H9 (cell line): ENCODE measurements at regions not wholly inside any gene's neighbourhood (a gene's known extent, or its start where the extent isn't known, plus 50 kb on each side); places are given as distances from the start of the nearest gene placed in this dataset.
A peak's percentile ranks its signal among the peaks of the same experiment; 100 is the strongest.

Source experiments
- DNase-seq: peaks from one replicate; pipeline ENCODE4 v3.0.0-alpha.2; 2017
- H2AFZ ChIP-seq: one replicate; pipeline ENCODE4 v1.6.1; 2013; ENCODE audit warnings: mild to moderate bottlenecking, low read length, control low read depth, moderate library complexity
- H2AK5ac ChIP-seq: 2 replicates; pipeline ENCODE4 v1.6.1; 2013; ENCODE audit warnings: low read length, control low read depth, mixed read lengths; ENCODE audit not compliant: insufficient read length
- H2BK120ac ChIP-seq: one replicate; pipeline ENCODE4 v1.6.1; 2013; ENCODE audit warnings: low read depth, mild to moderate bottlenecking, low read length, control low read depth, inconsistent platforms; ENCODE audit not compliant: poor library complexity, severe bottlenecking
- H2BK12ac ChIP-seq: 2 replicates; pipeline ENCODE4 v1.6.1; 2013; ENCODE audit warnings: low read length, control low read depth, mixed read lengths, low read depth; ENCODE audit not compliant: insufficient read length
- H2BK15ac ChIP-seq: 2 replicates; pipeline ENCODE4 v1.6.1; 2013; ENCODE audit warnings: low read depth, low read length, control low read depth
- H2BK20ac ChIP-seq: one replicate; pipeline ENCODE4 v1.6.1; 2013; ENCODE audit warnings: low read depth, mild to moderate bottlenecking, low read length, control low read depth, inconsistent platforms; ENCODE audit not compliant: poor library complexity, severe bottlenecking
- H2BK5ac ChIP-seq: 2 replicates; pipeline ENCODE4 v1.6.1; 2013; ENCODE audit warnings: low read length, control low read depth, mixed read lengths; ENCODE audit not compliant: insufficient read length
- H3K14ac ChIP-seq: 2 replicates; pipeline ENCODE4 v1.6.1; 2013; ENCODE audit warnings: low read length, control low read depth; ENCODE audit not compliant: insufficient read depth
- H3K18ac ChIP-seq: 2 replicates; pipeline ENCODE4 v1.6.1; 2013; ENCODE audit warnings: low read depth, mild to moderate bottlenecking, mixed read lengths, low read length, control low read depth; ENCODE audit not compliant: insufficient read length
- H3K23ac ChIP-seq: 2 replicates; pipeline ENCODE4 v1.6.1; 2013; ENCODE audit warnings: low read length, control low read depth, mixed read lengths, low read depth; ENCODE audit not compliant: insufficient read length
- H3K23me2 ChIP-seq: 2 replicates; pipeline ENCODE4 v1.6.1; 2013; ENCODE audit warnings: low read depth, mild to moderate bottlenecking, mixed read lengths, low read length, control low read depth; ENCODE audit not compliant: insufficient read length, poor library complexity, severe bottlenecking
- H3K27ac ChIP-seq: 2 replicates; pipeline ENCODE4 v1.5.1; 2013; ENCODE audit warnings: low read length, control low read depth, mixed read lengths, low read depth; ENCODE audit not compliant: insufficient read length
- H3K27me3 ChIP-seq: 2 replicates; pipeline ENCODE4 v1.6.1; 2013; ENCODE audit warnings: low read length, control low read depth, inconsistent platforms; ENCODE audit not compliant: insufficient read depth
- H3K4ac ChIP-seq: 2 replicates; pipeline ENCODE4 v1.6.1; 2013; ENCODE audit warnings: low read depth, mild to moderate bottlenecking, control low read depth, inconsistent platforms, low read length, moderate library complexity
- H3K4me1 ChIP-seq: 2 replicates; pipeline ENCODE4 v1.6.1; 2013; ENCODE audit warnings: low read length, control low read depth, inconsistent platforms; ENCODE audit not compliant: insufficient read depth
- H3K4me2 ChIP-seq: 2 replicates; pipeline ENCODE4 v1.6.1; 2013; ENCODE audit warnings: low read length, control low read depth, mixed read lengths; ENCODE audit not compliant: insufficient read length, insufficient read depth
- H3K56ac ChIP-seq: 2 replicates; pipeline ENCODE4 v1.6.1; 2013; ENCODE audit warnings: low read depth, mild to moderate bottlenecking, mixed read lengths, low read length, control low read depth; ENCODE audit not compliant: insufficient read length
- H3K79me1 ChIP-seq: 2 replicates; pipeline ENCODE4 v1.6.1; 2013; ENCODE audit warnings: low read depth, mild to moderate bottlenecking, moderate library complexity, low read length, control low read depth, inconsistent platforms; ENCODE audit not compliant: insufficient read depth, poor library complexity, severe bottlenecking
- H3K79me2 ChIP-seq: 2 replicates; pipeline ENCODE4 v1.6.1; 2013; ENCODE audit warnings: low read length, control low read depth, inconsistent platforms; ENCODE audit not compliant: insufficient read depth
- H3K9ac ChIP-seq: 2 replicates; pipeline ENCODE4 v1.6.1; 2013; ENCODE audit warnings: low read length, control low read depth, mixed read lengths; ENCODE audit not compliant: insufficient read length; ENCODE audit errors: extremely low read depth
- H3K9me3 ChIP-seq: one replicate; pipeline ENCODE4 v1.6.1; 2013; ENCODE audit warnings: low read depth, low read length, inconsistent platforms; ENCODE audit not compliant: control insufficient read depth
- H3T11ph ChIP-seq: one replicate; pipeline ENCODE4 v1.6.1; 2013; ENCODE audit warnings: mild to moderate bottlenecking, low read length, control low read depth, inconsistent platforms
- H4K20me1 ChIP-seq: one replicate; pipeline ENCODE4 v1.6.1; 2013; ENCODE audit not compliant: control insufficient read depth, insufficient read length, insufficient read depth
- H4K5ac ChIP-seq: 2 replicates; pipeline ENCODE4 v1.6.1; 2013; ENCODE audit warnings: low read depth, mild to moderate bottlenecking, mixed read lengths, low read length, control low read depth; ENCODE audit not compliant: insufficient read length
- H4K8ac ChIP-seq: replicated peaks from 2 replicates; pipeline ENCODE4 v1.6.1; 2013; ENCODE audit warnings: low read length, control low read depth, mixed read lengths, low read depth; ENCODE audit not compliant: insufficient read length
- H4K91ac ChIP-seq: 2 replicates; pipeline ENCODE4 v1.6.1; 2013; ENCODE audit warnings: low read depth, mild to moderate bottlenecking, moderate library complexity, mixed read lengths, low read length, control low read depth; ENCODE audit not compliant: insufficient read length
- H3K27ac Mint-ChIP-seq, 3 experiments: 2 replicates in 2 of 3; 3 replicates in 1 of 3; pipeline ENCODE4 v1.8.0; 2020 to 2021; ENCODE audit warnings: mixed read lengths in 3 of 3, mild to moderate bottlenecking in 1 of 3, moderate library complexity in 1 of 3
- H3K27me3 Mint-ChIP-seq: 2 replicates; pipeline ENCODE4 v1.8.0; 2021; ENCODE audit warnings: low read depth, mild to moderate bottlenecking, moderate library complexity, mixed read lengths
- H3K36me3 Mint-ChIP-seq, 3 experiments: 2 replicates in 2 of 3; 3 replicates in 1 of 3; pipeline ENCODE4 v1.8.0; 2020 to 2021; ENCODE audit warnings: low read depth in 3 of 3, mixed read lengths in 3 of 3; ENCODE audit not compliant: insufficient read depth in 1 of 3
- H3K4me1 Mint-ChIP-seq, 2 experiments: 2 replicates each; pipeline ENCODE4 v1.8.0; 2020; ENCODE audit warnings: mixed read lengths in 2 of 2
- H3K4me3 Mint-ChIP-seq, 2 experiments: 2 replicates in 1 of 2; 3 replicates in 1 of 2; pipeline ENCODE4 v1.8.0; 2020 to 2021; ENCODE audit warnings: mild to moderate bottlenecking in 2 of 2, mixed read lengths in 2 of 2, moderate library complexity in 1 of 2
- H3K9me3 Mint-ChIP-seq, 2 experiments: 2 replicates in 1 of 2; 3 replicates in 1 of 2; pipeline ENCODE4 v1.8.0; 2020; ENCODE audit warnings: mild to moderate bottlenecking in 2 of 2, mixed read lengths in 2 of 2, moderate library complexity in 1 of 2
- WGBS: extraction: QIAGEN DNeasy Blood & Tissue Kit; methylation state at CpG from one replicate; pipeline ENCODE4 v1.1.7; 2013; ENCODE audit warnings: missing lambda C conversion rate, low lambda C conversion rate, mixed read lengths; ENCODE audit not compliant: insufficient read length; ENCODE audit errors: extremely low coverage; 5-methylcytosine and 5-hydroxymethylcytosine counted together
- TF ChIP-seq, protein P1 (sequence below): fragments of 200-600 bp; sonication (generic); conservative IDR thresholded peaks from 3 replicates; pipeline ENCODE4 v1.8.0; 2021; ENCODE audit warnings: antibody characterized with exemption, mild to moderate bottlenecking

DNA sequence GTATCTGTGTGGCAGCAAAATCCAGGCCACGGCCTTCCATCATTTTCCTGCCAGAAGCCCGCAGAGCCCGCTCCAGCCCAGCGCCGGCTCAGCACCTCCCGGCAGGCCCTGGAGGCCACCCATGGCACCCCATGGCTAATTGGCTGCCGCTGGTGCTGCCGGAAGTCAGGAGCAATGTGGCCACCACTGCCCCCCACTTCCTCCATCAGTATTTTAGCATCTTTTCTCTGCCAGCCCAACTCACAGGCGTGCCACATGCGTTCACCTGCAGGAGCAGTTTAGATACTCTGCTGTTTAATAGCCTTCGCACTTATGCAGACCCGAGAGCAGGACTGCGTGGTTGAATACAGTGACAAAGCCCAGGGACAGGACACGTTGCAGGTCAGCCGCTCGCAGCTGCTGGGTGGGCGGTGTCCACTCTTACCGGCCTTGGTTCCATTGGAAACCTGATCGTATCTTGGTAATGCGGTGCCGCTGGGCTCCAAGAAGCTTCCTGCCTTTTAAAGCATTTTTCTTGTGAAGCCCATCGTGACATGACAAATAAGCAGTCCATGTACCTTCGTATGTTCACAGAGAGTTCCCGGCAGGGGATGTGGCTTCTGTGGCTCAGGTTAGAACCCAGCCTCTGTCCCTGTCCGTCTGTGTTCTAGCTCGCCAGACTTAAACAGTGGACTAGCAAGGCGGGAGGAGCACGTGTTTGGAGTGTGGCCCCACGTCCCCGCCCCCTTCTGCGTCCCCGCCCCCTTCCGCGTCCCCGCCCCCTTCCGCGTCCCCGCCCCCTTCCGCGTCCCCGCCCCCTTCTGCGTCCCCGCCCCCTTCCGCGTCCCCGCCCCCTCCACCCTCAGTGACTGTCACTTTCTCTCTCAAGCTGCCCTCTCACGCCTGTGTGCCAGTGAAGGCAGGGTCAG lies 162.0 kb upstream of the SOX1 start:
- Histone ChIP-seq H4K91ac (no peak overlapping the region), H2BK12ac (no peak overlapping the region), H3K14ac (no peak overlapping the region), H3K9ac (no peak overlapping the region), H2BK20ac (no peak overlapping the region), H3K18ac (no peak overlapping the region), H2BK15ac (no peak overlapping the region), H4K8ac (no peak overlapping the region), H3K4me2 (no peak overlapping the region), H3K56ac (no peak overlapping the region), H2BK120ac (no peak overlapping the region), H3K4me1 (no peaks in the 10 kb centered on the region), H3K79me1 (no peaks in the 10 kb centered on the region), H3K23me2 (no peaks in the 10 kb centered on the region), H3K4ac (no peak overlapping the region), H3K79me2 (no peaks in the 10 kb centered on the region), H4K20me1 (no peaks in the 10 kb centered on the region), H2BK5ac (no peak overlapping the region), H2AK5ac (no peak overlapping the region), H3T11ph (no peak overlapping the region), H4K5ac (no peak overlapping the region), H3K9me3 (no peaks in the 10 kb centered on the region), H2AFZ (no peak overlapping the region), H3K27me3 (no peaks in the 10 kb centered on the region), H3K27ac (no peak overlapping the region), H3K23ac (no peak overlapping the region)
- peaks cover 0 to 3% of the 10 kb centered on the region in 2 experiments; a peak in 1 of 4 replicates for H3K4me1 Mint-ChIP-seq
- no peak overlapping the region for H3K4me3 Mint-ChIP-seq
- H3K36me3 Mint-ChIP-seq = no peaks in the 10 kb centered on the region; a peak in 1 of 7 replicates
- TF ChIP-seq, protein P1, sequence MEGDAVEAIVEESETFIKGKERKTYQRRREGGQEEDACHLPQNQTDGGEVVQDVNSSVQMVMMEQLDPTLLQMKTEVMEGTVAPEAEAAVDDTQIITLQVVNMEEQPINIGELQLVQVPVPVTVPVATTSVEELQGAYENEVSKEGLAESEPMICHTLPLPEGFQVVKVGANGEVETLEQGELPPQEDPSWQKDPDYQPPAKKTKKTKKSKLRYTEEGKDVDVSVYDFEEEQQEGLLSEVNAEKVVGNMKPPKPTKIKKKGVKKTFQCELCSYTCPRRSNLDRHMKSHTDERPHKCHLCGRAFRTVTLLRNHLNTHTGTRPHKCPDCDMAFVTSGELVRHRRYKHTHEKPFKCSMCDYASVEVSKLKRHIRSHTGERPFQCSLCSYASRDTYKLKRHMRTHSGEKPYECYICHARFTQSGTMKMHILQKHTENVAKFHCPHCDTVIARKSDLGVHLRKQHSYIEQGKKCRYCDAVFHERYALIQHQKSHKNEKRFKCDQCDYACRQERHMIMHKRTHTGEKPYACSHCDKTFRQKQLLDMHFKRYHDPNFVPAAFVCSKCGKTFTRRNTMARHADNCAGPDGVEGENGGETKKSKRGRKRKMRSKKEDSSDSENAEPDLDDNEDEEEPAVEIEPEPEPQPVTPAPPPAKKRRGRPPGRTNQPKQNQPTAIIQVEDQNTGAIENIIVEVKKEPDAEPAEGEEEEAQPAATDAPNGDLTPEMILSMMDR = no peak
- peaks cover 33% of the 10 kb centered on the region for H3K27me3 Mint-ChIP-seq
- peak; percentile 40 for DNase-seq
- WGBS = no CpG with 5 or more reads among the region's 47 CpGs
- H3K9me3 Mint-ChIP-seq = no peaks in the 10 kb centered on the region; a peak in 1 of 5 replicates
- no peak overlapping the region for H3K27ac Mint-ChIP-seq
